T-cell (primary cell): ENCODE measurements at regions not wholly inside any gene's neighbourhood (a gene's known extent, or its start where the extent isn't known, plus 50 kb on each side); places are given as distances from the start of the nearest gene placed in this dataset.

Experiments
- ATAC-seq, 4 experiments: fragments of 200-7000 bp in 3 of 4; fragments of 150-1000 bp in 1 of 4; cut with Tn5 transposase; replicated peaks in 1 of 4; 1 replicate in 3 of 4; 2 replicates in 1 of 4; pipeline ENCODE4 v1.10.0; 2021; ENCODE audit warnings: moderate library complexity in 3 of 4, mild to moderate bottlenecking in 2 of 4, moderate number of reproducible peaks in 1 of 4
- CTCF ChIA-PET, 2 donors: fragments of 300-600 bp; sonication (Branson Sonifier 250); formaldehyde crosslinking; loops; one replicate each; lab custom pipeline; 2022; ENCODE audit warnings: antibody characterized with exemption in 2 of 2; lab: Charles Lee
- POLR2A ChIA-PET, 2 donors: fragments of 300-600 bp; sonication (Branson Sonifier 250); formaldehyde crosslinking; loops; one replicate each; lab custom pipeline; 2022; ENCODE audit warnings: antibody characterized with exemption in 2 of 2; lab: Charles Lee
- DNase-seq, 35 experiments: peaks; one replicate each; pipeline versions ENCODE4 v3.0.0 to v3.0.0-alpha.2; 2013 to 2023
- H3K27ac ChIP-seq: one replicate; pipeline ENCODE4 v1.5.1; 2013; ENCODE audit warnings: low read length
- H3K27me3 ChIP-seq, 2 experiments: replicated peaks in 1 of 2; 1 replicate in 1 of 2; 2 replicates in 1 of 2; pipeline versions ENCODE4 v1.6.1 to v1.7.0; 2013; ENCODE audit warnings: low read length in 1 of 2, mixed read lengths in 1 of 2; ENCODE audit not compliant: control insufficient read depth in 2 of 2, insufficient read depth in 2 of 2; ENCODE audit errors: extremely low read depth in 1 of 2
- H3K36me3 ChIP-seq, 2 donors: 1 replicate in 1 of 2; 2 replicates in 1 of 2; pipeline versions ENCODE4 v1.6.1 to v1.7.0; 2013; ENCODE audit warnings: low read length in 1 of 2; ENCODE audit not compliant: control insufficient read depth in 2 of 2, insufficient read depth in 1 of 2; ENCODE audit errors: extremely low read depth in 1 of 2
- H3K4me1 ChIP-seq, 2 experiments: 1 replicate in 1 of 2; 2 replicates in 1 of 2; pipeline versions ENCODE4 v1.6.1 to v1.7.0; 2013; ENCODE audit warnings: low read length in 2 of 2, mixed read lengths in 1 of 2; ENCODE audit not compliant: insufficient read depth in 2 of 2, control insufficient read depth in 1 of 2; ENCODE audit errors: extremely low read depth in 1 of 2
- H3K4me3 ChIP-seq, 2 donors: 1 replicate in 1 of 2; 2 replicates in 1 of 2; pipeline versions ENCODE4 v1.5.1 to v1.7.0; 2013; ENCODE audit warnings: mild to moderate bottlenecking in 2 of 2, low read length in 1 of 2, moderate library complexity in 1 of 2; ENCODE audit not compliant: control insufficient read depth in 1 of 2; ENCODE audit errors: extremely low read depth in 1 of 2
- H3K9me3 ChIP-seq: 2 replicates; pipeline ENCODE4 v1.7.0; 2013
- H3K27ac Mint-ChIP-seq, 2 donors: one replicate each; pipeline ENCODE4 v1.8.0; 2020 to 2021; ENCODE audit warnings: mild to moderate bottlenecking in 2 of 2, mixed read lengths in 2 of 2
- H3K27me3 Mint-ChIP-seq, 2 donors: one replicate each; pipeline ENCODE4 v1.8.0; 2021 to 2022; ENCODE audit warnings: mixed read lengths in 2 of 2
- H3K36me3 Mint-ChIP-seq: one replicate; pipeline ENCODE4 v1.8.0; 2021; ENCODE audit warnings: mixed read lengths
- H3K4me1 Mint-ChIP-seq, 3 donors: one replicate each; pipeline ENCODE4 v1.8.0; 2020 to 2022; ENCODE audit warnings: mixed read lengths in 3 of 3, mild to moderate bottlenecking in 1 of 3
- H3K4me3 Mint-ChIP-seq, 3 donors: one replicate each; pipeline ENCODE4 v1.8.0; 2020 to 2022; ENCODE audit warnings: mild to moderate bottlenecking in 3 of 3, mixed read lengths in 3 of 3, moderate library complexity in 3 of 3
- H3K9me3 Mint-ChIP-seq, 3 donors: one replicate each; pipeline ENCODE4 v1.8.0; 2020 to 2022; ENCODE audit warnings: mixed read lengths in 3 of 3
- WGBS: methylation state at CpG from one replicate; pipeline ENCODE4 v1.1.5; 2013; ENCODE audit warnings: missing lambda C conversion rate; ENCODE audit not compliant: insufficient coverage; 5-methylcytosine and 5-hydroxymethylcytosine counted together

DNA sequence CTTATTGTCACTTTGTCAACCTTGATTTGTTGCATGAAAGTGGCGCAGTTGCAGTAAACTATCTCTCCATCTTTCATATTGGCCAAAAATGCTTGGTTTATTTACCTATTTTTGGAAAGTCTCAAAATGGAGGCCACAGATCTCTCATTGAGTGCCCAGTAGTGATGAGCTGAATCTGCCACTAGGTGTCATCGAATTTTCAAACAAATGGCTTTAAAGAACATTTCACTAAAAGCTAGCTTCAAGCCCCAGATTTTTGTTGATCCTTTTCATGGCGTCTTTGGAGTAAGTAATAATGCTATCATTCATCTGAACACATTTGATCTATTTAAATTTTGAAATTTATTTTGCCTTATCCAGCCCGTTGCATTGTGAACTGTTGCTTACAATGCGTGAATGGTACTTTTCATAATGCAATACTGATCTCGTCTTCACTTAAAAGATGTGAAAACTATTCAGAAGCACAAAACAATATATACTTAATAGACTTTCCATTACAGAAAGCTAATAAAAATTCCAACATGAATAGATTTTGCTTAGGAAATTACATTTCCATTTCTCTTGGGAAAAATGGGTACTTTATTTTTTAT, 236.2 kb downstream of the DNAJB9 start:
- Histone ChIP-seq H3K4me1 (no peaks in the 10 kb centered on the region), H3K36me3 (no peaks in the 10 kb centered on the region), H3K9me3 (no peaks in the 10 kb centered on the region), H3K4me3 (no peak overlapping the region), H3K27me3 (no peaks in the 10 kb centered on the region), H3K27ac (no peak overlapping the region)
- POLR2A ChIA-PET: no interaction called here
- no CpG with 5 or more reads among the region's 6 CpGs for WGBS
- Mint-ChIP-seq H3K36me3 (no peaks in the 10 kb centered on the region), H3K27me3 (no peaks in the 10 kb centered on the region), H3K27ac (no peak overlapping the region), H3K4me3 (no peak overlapping the region), H3K4me1 (no peaks in the 10 kb centered on the region), H3K9me3 (no peaks in the 10 kb centered on the region)
- ATAC-seq (no peak), DNase-seq (no peak)
- CTCF ChIA-PET: no interaction called here

DNA sequence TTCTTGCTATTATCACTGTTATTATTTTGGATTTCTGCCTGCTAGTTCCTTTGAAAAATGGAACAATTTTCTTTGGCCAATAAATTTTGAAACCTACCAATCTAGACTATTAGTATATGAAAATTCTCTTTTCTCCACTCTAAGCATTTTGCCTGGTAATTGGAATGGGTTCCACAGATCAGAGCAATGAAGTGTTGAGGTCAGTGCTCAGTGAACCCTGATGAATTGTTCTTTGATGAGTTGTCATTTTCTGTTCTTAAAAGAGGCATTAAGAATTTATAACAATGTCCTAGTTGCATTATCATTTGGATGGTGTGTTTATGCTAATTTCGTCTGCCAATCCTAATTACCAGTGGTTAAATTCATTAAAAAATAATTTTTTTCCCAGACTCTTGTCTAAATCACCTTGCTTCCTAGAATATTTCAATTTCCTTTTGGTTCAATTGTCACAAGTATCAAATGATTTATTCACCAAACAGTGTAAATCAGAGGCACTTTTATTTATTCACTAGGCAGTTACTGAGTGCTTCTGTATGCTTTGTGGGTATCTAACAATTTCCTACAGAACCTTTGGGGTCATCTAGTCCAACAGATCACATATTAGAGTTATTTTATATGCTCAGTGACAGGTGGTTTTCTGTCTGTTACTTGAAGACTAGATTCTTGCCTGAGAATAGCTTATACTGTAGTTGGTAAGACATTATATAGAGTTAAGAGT, 239.0 kb downstream of the DNAJB9 start:
- no peak overlapping the region for H3K27ac Mint-ChIP-seq
- no CpG with 5 or more reads among the region's 1 CpG for WGBS
- no peaks in the 10 kb centered on the region for H3K9me3 ChIP-seq
- ATAC-seq (no peak), DNase-seq (no peak)
- no peaks in the 10 kb centered on the region for H3K4me1 Mint-ChIP-seq
- ChIA-PET POLR2A (no interaction called here), CTCF (no interaction called here)
- no peaks in the 10 kb centered on the region for H3K27me3 ChIP-seq
- H3K36me3 Mint-ChIP-seq: no peaks in the 10 kb centered on the region
- no peak overlapping the region for H3K27ac ChIP-seq
- H3K4me1 ChIP-seq: no peaks in the 10 kb centered on the region
- no peak overlapping the region for H3K4me3 Mint-ChIP-seq
- no peaks in the 10 kb centered on the region for H3K9me3 Mint-ChIP-seq
- no peaks in the 10 kb centered on the region for H3K36me3 ChIP-seq
- H3K27me3 Mint-ChIP-seq: no peaks in the 10 kb centered on the region
- H3K4me3 ChIP-seq: no peak overlapping the region

DNA sequence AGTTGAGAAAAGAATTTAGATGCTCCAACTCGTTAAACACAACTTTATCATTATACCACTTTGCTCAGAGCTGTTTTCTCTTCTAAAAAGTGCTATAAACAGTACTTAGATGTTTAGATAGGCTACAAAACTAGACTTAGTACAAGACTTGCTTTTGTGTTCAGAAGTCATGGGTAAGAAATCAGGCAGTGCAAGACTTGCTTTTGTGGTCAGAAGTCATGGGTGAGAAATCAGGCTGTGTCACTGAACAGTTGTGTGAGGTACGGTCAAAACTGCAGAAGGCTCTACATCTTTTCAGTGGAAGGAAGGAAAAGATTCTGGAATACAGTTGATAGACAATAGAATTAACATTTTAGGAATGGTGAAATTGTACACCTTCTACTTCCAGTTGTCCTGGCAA, 239.7 kb downstream of the DNAJB9 start:
- H3K27me3 Mint-ChIP-seq: no peaks in the 10 kb centered on the region
- Histone ChIP-seq H3K9me3 (no peaks in the 10 kb centered on the region), H3K4me3 (no peak overlapping the region), H3K27ac (no peak overlapping the region), H3K4me1 (no peaks in the 10 kb centered on the region), H3K36me3 (no peaks in the 10 kb centered on the region), H3K27me3 (no peaks in the 10 kb centered on the region)
- no peaks in the 10 kb centered on the region for H3K4me1 Mint-ChIP-seq
- WGBS: no CpG with 5 or more reads among the region's 2 CpGs
- no peaks in the 10 kb centered on the region for H3K36me3 Mint-ChIP-seq
- ChIA-PET CTCF (no interaction called here), POLR2A (no interaction called here)
- H3K27ac Mint-ChIP-seq: no peak overlapping the region
- ATAC-seq: no peak
- H3K9me3 Mint-ChIP-seq: peaks cover 0 to 2% (median 1%) of the 10 kb centered on the region in 3 donors
- no peak overlapping the region for H3K4me3 Mint-ChIP-seq
- no peak for DNase-seq

DNA sequence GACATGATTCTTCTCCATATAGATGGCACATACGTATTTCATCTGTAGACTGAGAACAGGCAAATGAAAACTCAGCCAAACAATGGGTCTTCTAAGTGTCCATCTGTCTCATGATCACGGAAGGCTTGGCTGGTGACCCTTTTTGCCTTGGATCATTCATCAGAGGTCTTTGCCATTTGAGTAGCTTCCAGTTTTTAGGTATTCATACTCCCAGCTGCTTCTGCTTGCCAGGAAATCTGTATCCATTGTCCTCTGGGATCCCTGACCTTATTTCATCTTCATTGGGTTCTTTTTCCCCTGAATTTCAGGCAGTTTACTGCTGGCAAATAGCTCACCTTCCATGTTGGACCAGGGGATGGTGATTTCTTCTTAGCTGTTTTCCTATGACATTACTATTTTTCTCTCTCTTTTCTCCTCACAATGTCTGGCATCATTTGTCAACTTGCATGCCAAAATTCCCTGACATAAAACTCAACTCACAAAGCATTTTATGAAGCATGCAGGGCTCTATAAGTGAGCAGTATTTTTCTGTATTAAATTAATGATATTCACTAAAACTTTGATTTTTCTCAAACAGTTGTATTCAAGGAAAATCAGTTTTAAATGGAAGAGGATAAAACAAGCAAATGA, 241.2 kb downstream of the DNAJB9 start:
- no peak overlapping the region for H3K27ac Mint-ChIP-seq

DNA sequence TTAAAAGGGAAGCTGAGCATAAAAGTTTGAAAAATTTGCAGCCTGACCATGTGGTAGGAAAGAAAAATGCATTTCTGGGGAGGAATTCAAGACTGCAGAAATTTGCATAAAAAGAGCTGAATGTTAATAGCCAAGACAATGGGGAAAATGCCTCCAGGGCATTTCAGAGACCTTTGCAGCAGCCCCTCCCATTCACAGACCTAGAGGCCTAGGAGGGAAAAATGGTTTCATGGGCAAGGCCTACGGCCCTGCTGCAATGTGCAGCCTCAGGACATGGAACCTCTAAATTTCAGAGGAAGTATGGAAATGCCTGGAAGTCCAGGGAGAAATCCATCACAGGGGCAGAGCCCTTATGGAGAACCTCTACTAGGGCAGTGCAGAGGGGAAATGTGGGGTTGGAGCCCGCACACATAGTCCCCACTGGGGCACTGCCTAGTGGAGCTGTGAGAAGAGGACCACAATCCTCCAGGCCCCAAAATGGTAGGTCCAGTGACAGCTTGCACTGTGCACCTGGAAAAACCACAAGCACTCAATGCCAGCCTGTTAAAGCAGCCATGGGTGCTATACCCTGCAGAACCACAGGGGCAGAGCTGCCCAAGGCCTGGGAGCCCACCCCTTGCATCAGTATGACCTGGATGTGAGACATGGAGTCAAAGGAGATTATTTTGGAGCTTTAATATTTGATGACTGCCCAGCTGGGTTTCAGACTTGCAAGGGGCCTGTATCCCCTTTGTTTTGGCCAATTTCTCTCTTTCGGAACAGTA, 243.8 kb downstream of the DNAJB9 start:
- no peaks in the 10 kb centered on the region for H3K36me3 ChIP-seq
- H3K9me3 ChIP-seq: no peaks in the 10 kb centered on the region
- no peak overlapping the region for H3K4me3 Mint-ChIP-seq
- H3K27ac Mint-ChIP-seq: no peak overlapping the region
- H3K4me3 ChIP-seq: no peak overlapping the region
- peaks cover 0 to 9% (median 2%) of the 10 kb centered on the region in 3 donors for H3K9me3 Mint-ChIP-seq
- ATAC-seq (no peak), DNase-seq (no peak)
- H3K27ac ChIP-seq: no peak overlapping the region
- H3K27me3 ChIP-seq: no peaks in the 10 kb centered on the region
- H3K27me3 Mint-ChIP-seq: no peaks in the 10 kb centered on the region
- WGBS: 88% methylated on average over 1 of the region's 3 CpGs
- H3K4me1 Mint-ChIP-seq: no peaks in the 10 kb centered on the region
- POLR2A ChIA-PET: no interaction called here
- H3K4me1 ChIP-seq: no peaks in the 10 kb centered on the region
- no peaks in the 10 kb centered on the region for H3K36me3 Mint-ChIP-seq
- CTCF ChIA-PET: no interaction called here

More for the DNA sequence above, 241.2 kb downstream of the DNAJB9 start:
- Mint-ChIP-seq H3K36me3 (no peaks in the 10 kb centered on the region), H3K9me3 (peaks cover 0 to 9% (median 2%) of the 10 kb centered on the region in 3 donors), H3K4me1 (no peaks in the 10 kb centered on the region), H3K27me3 (no peaks in the 10 kb centered on the region), H3K4me3 (no peak overlapping the region)
- Histone ChIP-seq H3K36me3 (no peaks in the 10 kb centered on the region), H3K9me3 (no peaks in the 10 kb centered on the region), H3K4me1 (no peaks in the 10 kb centered on the region), H3K27ac (no peak overlapping the region), H3K4me3 (no peak overlapping the region), H3K27me3 (no peaks in the 10 kb centered on the region)
- ChIA-PET POLR2A (no interaction called here), CTCF (no interaction called here)
- DNase-seq: no peak
- ATAC-seq: no peak
- WGBS: 94% methylated on average over 2 of the region's 2 CpGs

DNA sequence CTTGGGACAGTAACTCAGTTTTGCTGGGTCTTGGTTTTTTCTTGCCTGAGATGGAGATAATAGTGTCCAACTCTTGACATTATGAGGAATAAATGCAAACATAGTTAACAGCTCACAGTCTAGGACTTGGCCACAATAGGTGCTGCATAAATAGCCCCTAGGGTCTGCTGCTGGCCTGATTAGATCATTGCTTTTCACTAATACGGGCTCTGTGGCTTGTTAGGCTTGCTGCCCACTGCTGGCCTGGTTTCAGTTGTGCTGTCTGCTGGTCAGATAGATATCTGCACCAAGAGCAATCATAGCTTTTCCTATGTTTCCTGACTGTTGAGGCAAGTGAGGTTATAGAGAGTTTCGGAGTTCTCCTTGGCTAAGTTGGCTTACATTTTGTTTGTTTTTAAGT, 246.1 kb downstream of the DNAJB9 start:
- H3K36me3 Mint-ChIP-seq: no peaks in the 10 kb centered on the region
- H3K27ac Mint-ChIP-seq: no peak overlapping the region
- Histone ChIP-seq H3K4me3 (no peak overlapping the region), H3K27ac (no peak overlapping the region), H3K4me1 (no peaks in the 10 kb centered on the region), H3K9me3 (no peaks in the 10 kb centered on the region), H3K27me3 (no peaks in the 10 kb centered on the region), H3K36me3 (no peaks in the 10 kb centered on the region)
- CTCF ChIA-PET: no interaction called here
- peaks cover 0 to 9% (median 2%) of the 10 kb centered on the region in 3 donors for H3K9me3 Mint-ChIP-seq
- WGBS: no CpG with 5 or more reads among the region's 2 CpGs
- no peak overlapping the region for H3K4me3 Mint-ChIP-seq
- POLR2A ChIA-PET: no interaction called here
- H3K27me3 Mint-ChIP-seq: no peaks in the 10 kb centered on the region
- no peak for ATAC-seq
- H3K4me1 Mint-ChIP-seq: no peaks in the 10 kb centered on the region
- no peak for DNase-seq
